PC-9 (cell line): ENCODE measurements at regions not wholly inside any gene's neighbourhood (a gene's known extent, or its start where the extent isn't known, plus 50 kb on each side); places are given as distances from the start of the nearest gene placed in this dataset.

ENCODE experiments used
- BruUV-seq: library from RNA; stranded (reverse); fragments of 400-500 nt; replicated peaks from 2 replicates; lab custom pipeline; 2021; lab: Mats Ljungman, UMichigan
- CTCF ChIA-PET: fragments of 300-600 bp; sonication (Branson Sonifier 250); formaldehyde crosslinking; loops from one replicate; lab custom pipeline; 2022; ENCODE audit warnings: antibody characterized with exemption; lab: Charles Lee
- POLR2A ChIA-PET: fragments of 300-600 bp; sonication (Branson Sonifier 250); formaldehyde crosslinking; loops from one replicate; lab custom pipeline; 2022; ENCODE audit warnings: antibody characterized with exemption; ENCODE audit not compliant: unreplicated experiment; lab: Charles Lee
- DNase-seq, 2 experiments: peaks; one replicate each; pipeline versions ENCODE4 v3.0.0 to v3.0.0-alpha.2; 2015 to 2022; ENCODE audit warnings: mixed read lengths in 1 of 2
- H2AFZ ChIP-seq: fragments of 200-600 bp; sonication (generic); 2 replicates; pipeline ENCODE4 v1.8.1; 2017; ENCODE audit warnings: antibody characterized with exemption
- H3F3A ChIP-seq: fragments of 200-600 bp; sonication (generic); 2 replicates; pipeline ENCODE4 v1.8.1; 2017; ENCODE audit warnings: antibody characterized with exemption, mild to moderate bottlenecking, low read depth; ENCODE audit not compliant: insufficient read depth
- H3K27ac ChIP-seq: fragments of 200-600 bp; sonication (generic); 2 replicates; pipeline ENCODE4 v1.6.1; 2016; ENCODE audit warnings: mixed run types
- H3K27me3 ChIP-seq: fragments of 200-600 bp; sonication (generic); 2 replicates; pipeline ENCODE4 v1.6.1; 2016; ENCODE audit warnings: low read depth, mixed run types; ENCODE audit not compliant: insufficient read depth
- H3K36me3 ChIP-seq: fragments of 200-600 bp; sonication (generic); 2 replicates; pipeline ENCODE4 v1.6.1; 2016; ENCODE audit warnings: low read depth, mixed run types
- H3K4me1 ChIP-seq: fragments of 200-600 bp; sonication (generic); replicated peaks from 2 replicates; pipeline ENCODE4 v1.6.1; 2016; ENCODE audit warnings: mixed run types; ENCODE audit not compliant: insufficient read depth
- H3K4me2 ChIP-seq: fragments of 200-600 bp; sonication (generic); 2 replicates; pipeline ENCODE4 v1.6.1; 2017; ENCODE audit warnings: mixed run types
- H3K4me3 ChIP-seq: fragments of 200-600 bp; sonication (generic); 2 replicates; pipeline ENCODE4 v1.6.1; 2016; ENCODE audit warnings: mixed run types
- H3K79me2 ChIP-seq: fragments of 200-600 bp; sonication (generic); 2 replicates; pipeline ENCODE4 v1.6.1; 2017; ENCODE audit warnings: low read depth, mixed run types
- H3K9me2 ChIP-seq: fragments of 200-600 bp; sonication (generic); 2 replicates; pipeline ENCODE4 v1.8.1; 2017; ENCODE audit warnings: mild to moderate bottlenecking; ENCODE audit not compliant: insufficient read depth
- H3K9me3 ChIP-seq: fragments of 200-600 bp; sonication (generic); 2 replicates; pipeline ENCODE4 v1.8.1; 2016; ENCODE audit warnings: low read depth; ENCODE audit not compliant: insufficient read depth
- H4K20me1 ChIP-seq: fragments of 200-600 bp; sonication (generic); 2 replicates; pipeline ENCODE4 v1.8.1; 2017; ENCODE audit not compliant: insufficient read depth
- CTCF ChIP-seq: fragments of 200-600 bp; sonication (generic); conservative IDR thresholded peaks from 2 replicates; pipeline ENCODE4 v1.6.1; 2017; ENCODE audit warnings: mixed run types, antibody characterized with exemption, mild to moderate bottlenecking, moderate library complexity
- EZH2 ChIP-seq: fragments of 200-600 bp; sonication (generic); IDR thresholded peaks from 2 replicates; pipeline ENCODE4 v1.8.0; 2017; ENCODE audit warnings: antibody characterized with exemption, low read depth
- intact Hi-C: fragments of 100-400 bp; cut with micrococcal nuclease; formaldehyde crosslinking; loops from one replicate; pipeline ENCODE4 v1.10.0; 2022; ENCODE audit not compliant: unreplicated experiment

- Histone ChIP-seq H4K20me1 (no peaks in the 10 kb centered on the region), H3K9me3 (no peaks in the 10 kb centered on the region), H3K27me3 (no peaks in the 10 kb centered on the region), H3K79me2 (no peaks in the 10 kb centered on the region), H3K36me3 (no peaks in the 10 kb centered on the region), H3K4me1 (no peaks in the 10 kb centered on the region), H3K27ac (no peak overlapping the region), H3K4me2 (no peak overlapping the region), H3F3A (no peaks in the 10 kb centered on the region), H2AFZ (no peak overlapping the region), H3K4me3 (no peak overlapping the region), H3K9me2 (no peaks in the 10 kb centered on the region)
- POLR2A ChIA-PET: no interaction called here
- DNase-seq: no peak
- no TSS peak for BruUV-seq
- intact Hi-C loops: no loop called here
- TF ChIP-seq EZH2: no peak
- TF ChIP-seq CTCF: no peak
- CTCF ChIA-PET: no interaction called here
These were observed 97.8 kb upstream of the PDE4B start for GRCh38 chr1:65694933-65695332.

DNA sequence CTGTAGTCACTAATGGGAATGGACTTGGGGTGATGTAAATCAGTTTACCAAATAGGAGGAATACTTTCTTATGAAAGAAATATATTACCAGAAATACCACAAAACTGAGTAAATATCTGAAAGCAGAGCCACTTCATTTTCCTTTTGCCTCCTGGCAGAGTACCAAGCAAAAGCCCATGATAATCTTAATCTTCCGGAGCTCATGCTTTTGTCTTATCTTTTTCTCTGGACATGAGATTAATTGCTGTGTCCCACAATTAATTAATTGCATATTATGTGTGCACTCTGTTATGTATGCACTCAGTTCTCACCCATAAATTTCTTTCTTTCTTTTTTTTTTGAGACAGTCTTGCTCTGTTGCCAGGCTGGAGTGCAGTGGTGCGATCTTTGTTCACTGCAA is 94.1 kb upstream of the PDE4B start:
- no peaks in the 10 kb centered on the region for H3K79me2 ChIP-seq
- H3K36me3 ChIP-seq: no peaks in the 10 kb centered on the region
- no peak overlapping the region for H3K27ac ChIP-seq
- TF ChIP-seq CTCF (no peak), EZH2 (no peak)
- H3K4me1 ChIP-seq: no peaks in the 10 kb centered on the region
- intact Hi-C loops: no loop called here
- H3F3A ChIP-seq: no peaks in the 10 kb centered on the region
- H3K9me3 ChIP-seq: no peaks in the 10 kb centered on the region
- H2AFZ ChIP-seq: no peak overlapping the region
- CTCF ChIA-PET: no interaction called here
- H3K27me3 ChIP-seq: no peaks in the 10 kb centered on the region; the same call in none of the 2 replicates
- no TSS peak for BruUV-seq
- H3K9me2 ChIP-seq: no peaks in the 10 kb centered on the region
- no peak overlapping the region for H3K4me3 ChIP-seq
- POLR2A ChIA-PET: no interaction called here
- H4K20me1 ChIP-seq: no peaks in the 10 kb centered on the region
- no peak overlapping the region for H3K4me2 ChIP-seq
- no peak for DNase-seq

DNA sequence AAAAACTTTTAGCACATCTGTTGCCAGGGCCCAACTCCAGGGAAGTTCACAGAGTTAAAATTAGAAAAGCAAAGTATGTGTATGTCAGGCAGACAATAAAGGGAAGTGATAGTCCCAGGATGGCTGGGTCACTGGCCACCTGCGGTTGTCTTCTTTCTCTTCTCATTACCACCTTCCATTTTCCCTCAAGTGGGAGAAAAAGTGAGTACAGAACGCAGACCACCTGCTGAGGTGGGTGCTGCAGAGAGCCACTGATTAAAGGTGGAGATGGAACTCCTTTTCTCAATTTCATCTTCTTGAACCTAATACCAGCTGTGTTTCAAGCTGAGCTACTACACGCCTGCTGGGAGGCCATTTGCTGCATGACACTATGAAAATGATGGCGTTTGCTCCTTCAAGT is 88.8 kb upstream of the PDE4B start:
- no peaks in the 10 kb centered on the region for H4K20me1 ChIP-seq
- H3K9me2 ChIP-seq: no peaks in the 10 kb centered on the region
- TF ChIP-seq CTCF (no peak), EZH2 (no peak)
- no peak overlapping the region for H2AFZ ChIP-seq
- no TSS peak for BruUV-seq
- intact Hi-C loops: no loop called here
- DNase-seq: no peak
- H3K4me3 ChIP-seq: no peak overlapping the region
- no peak overlapping the region for H3K4me2 ChIP-seq
- no peaks in the 10 kb centered on the region for H3F3A ChIP-seq
- no peaks in the 10 kb centered on the region; the same call in none of the 2 replicates for H3K27me3 ChIP-seq
- ChIA-PET CTCF (no interaction called here), POLR2A (no interaction called here)
- no peaks in the 10 kb centered on the region for H3K4me1 ChIP-seq
- H3K27ac ChIP-seq: no peak overlapping the region
- H3K9me3 ChIP-seq: no peaks in the 10 kb centered on the region
- H3K36me3 ChIP-seq: no peaks in the 10 kb centered on the region
- H3K79me2 ChIP-seq: no peaks in the 10 kb centered on the region
